Suprapubic skin (tissue), 4 donors: ENCODE measurements at regions not wholly inside any gene's neighbourhood (a gene's known extent, or its start where the extent isn't known, plus 50 kb on each side); places are given as distances from the start of the nearest gene placed in this dataset.

Experiments
- DNase-seq, 2 donors: peaks; one replicate each; pipeline ENCODE4 v3.0.0-alpha.2; 2019; ENCODE audit warnings: low spot score in 2 of 2
- H3K27ac ChIP-seq: fragments of 200-600 bp; sonication (generic); one replicate; pipeline ENCODE4 v1.5.1; 2019
- H3K27me3 ChIP-seq: fragments of 200-600 bp; sonication (generic); one replicate; pipeline ENCODE4 v1.5.1; 2019
- H3K36me3 ChIP-seq: fragments of 200-600 bp; sonication (generic); one replicate; pipeline ENCODE4 v1.5.1; 2019
- H3K4me1 ChIP-seq: fragments of 200-600 bp; sonication (generic); one replicate; pipeline ENCODE4 v1.5.1; 2019
- H3K4me3 ChIP-seq: fragments of 200-600 bp; sonication (generic); one replicate; pipeline ENCODE4 v1.5.1; 2019; ENCODE audit warnings: mild to moderate bottlenecking
- H3K9me3 ChIP-seq: fragments of 200-600 bp; sonication (generic); one replicate; pipeline ENCODE4 v1.5.1; 2019
- CTCF ChIP-seq, 2 donors: fragments of 200-600 bp in 1 of 2; fragments of 450-650 bp in 1 of 2; sonication (generic) in 1 of 2; IDR thresholded peaks; one replicate each; pipeline ENCODE4 v1.5.1; 2016 to 2019; ENCODE audit warnings: antibody characterized with exemption in 2 of 2, mild to moderate bottlenecking in 1 of 2, moderate library complexity in 1 of 2
- EP300 ChIP-seq: sonication (generic); formaldehyde crosslinking; IDR thresholded peaks from one replicate; pipeline ENCODE4 v1.6.1; 2017; ENCODE audit warnings: antibody characterized with exemption
- POLR2A ChIP-seq, 2 donors: fragments of 450-650 bp; IDR thresholded peaks; one replicate each; pipeline ENCODE4 v1.6.1; 2017; ENCODE audit warnings: antibody characterized with exemption in 2 of 2, mild to moderate bottlenecking in 2 of 2, moderate library complexity in 2 of 2
- POLR2AphosphoS5 ChIP-seq, 3 donors: sonication (generic); formaldehyde crosslinking; IDR thresholded peaks; one replicate each; pipeline ENCODE4 v1.6.1; 2017; ENCODE audit warnings: antibody characterized with exemption in 3 of 3
- WGBS: methylation state at CpG from one replicate; pipeline ENCODE4 v1.1.5; 2018; 5-methylcytosine and 5-hydroxymethylcytosine counted together

GRCh38 chr18:7338846-7339245, 108.0 kb downstream of the LRRC30 start:
- no peaks in the 10 kb centered on the region for H3K27me3 ChIP-seq
- DNase-seq = no peak

GRCh38 chr18:7341581-7342337, 110.9 kb downstream of the LRRC30 start:
- no peaks in the 10 kb centered on the region for H3K36me3 ChIP-seq
- no peak for TF ChIP-seq EP300
- TF ChIP-seq POLR2AphosphoS5 (IDR thresholded peaks at IDR 0.05) = no peak
- TF ChIP-seq POLR2A (IDR thresholded peaks at IDR 0.05) = no peak
- no peak for TF ChIP-seq CTCF (IDR thresholded peaks at IDR 0.05)
- no peaks in the 10 kb centered on the region for H3K27me3 ChIP-seq
- H3K27ac ChIP-seq = no peak overlapping the region
- WGBS = 86% methylated on average over 6 of the region's 6 CpGs
- DNase-seq = no peak
- no peak overlapping the region for H3K4me3 ChIP-seq
- no peaks in the 10 kb centered on the region for H3K9me3 ChIP-seq
- H3K4me1 ChIP-seq = no peaks in the 10 kb centered on the region

More at GRCh38 chr18:7338846-7339245, 108.0 kb downstream of the LRRC30 start:
- 60% methylated on average over 2 of the region's 2 CpGs for WGBS
- H3K4me1 ChIP-seq = no peaks in the 10 kb centered on the region
- H3K4me3 ChIP-seq = no peak overlapping the region
- H3K9me3 ChIP-seq = no peaks in the 10 kb centered on the region
- H3K27ac ChIP-seq = no peak overlapping the region
- no peaks in the 10 kb centered on the region for H3K36me3 ChIP-seq
- TF ChIP-seq POLR2AphosphoS5 (IDR thresholded peaks at IDR 0.05) (no peak), POLR2A (IDR thresholded peaks at IDR 0.05) (no peak), EP300 (no peak), CTCF (IDR thresholded peaks at IDR 0.05) (no peak)

- H3K27ac ChIP-seq = no peak overlapping the region
- 94% methylated on average over 6 of the region's 6 CpGs for WGBS
- no peaks in the 10 kb centered on the region for H3K9me3 ChIP-seq
- TF ChIP-seq POLR2A (IDR thresholded peaks at IDR 0.05) = no peak
- no peak for TF ChIP-seq EP300
- TF ChIP-seq POLR2AphosphoS5 (IDR thresholded peaks at IDR 0.05) = no peak
- TF ChIP-seq CTCF (IDR thresholded peaks at IDR 0.05) = no peak
- DNase-seq = no peak
- no peaks in the 10 kb centered on the region for H3K4me1 ChIP-seq
- H3K36me3 ChIP-seq = no peaks in the 10 kb centered on the region
- H3K4me3 ChIP-seq = no peak overlapping the region
- H3K27me3 ChIP-seq = no peaks in the 10 kb centered on the region
Observed at GRCh38 chr18:7349181-7349837, 118.4 kb downstream of the LRRC30 start.

GRCh38 chr18:7358989-7359726, 128.3 kb downstream of the LRRC30 start:
- no peaks in the 10 kb centered on the region for H3K4me1 ChIP-seq
- H3K9me3 ChIP-seq = no peaks in the 10 kb centered on the region
- no peak overlapping the region for H3K27ac ChIP-seq
- TF ChIP-seq POLR2AphosphoS5 (IDR thresholded peaks at IDR 0.05) (no peak), EP300 (no peak), CTCF (IDR thresholded peaks at IDR 0.05) (no peak), POLR2A (IDR thresholded peaks at IDR 0.05) (no peak)
- H3K4me3 ChIP-seq = no peak overlapping the region
- no peaks in the 10 kb centered on the region for H3K27me3 ChIP-seq
- 42% methylated on average over 8 of the region's 8 CpGs for WGBS
- no peaks in the 10 kb centered on the region for H3K36me3 ChIP-seq
- no peak for DNase-seq

GRCh38 chr18:7360606-7361170, 129.8 kb downstream of the LRRC30 start:
- DNase-seq = no peak
- 88% methylated on average over 4 of the region's 23 CpGs for WGBS
- TF ChIP-seq EP300 (no peak), POLR2AphosphoS5 (IDR thresholded peaks at IDR 0.05) (no peak), CTCF (IDR thresholded peaks at IDR 0.05) (no peak), POLR2A (IDR thresholded peaks at IDR 0.05) (no peak)

More at GRCh38 chr18:7360606-7361170, 129.8 kb downstream of the LRRC30 start:
- Histone ChIP-seq H3K9me3 (no peaks in the 10 kb centered on the region), H3K27me3 (no peaks in the 10 kb centered on the region), H3K36me3 (no peaks in the 10 kb centered on the region), H3K4me1 (no peaks in the 10 kb centered on the region), H3K27ac (no peak overlapping the region), H3K4me3 (no peak overlapping the region)
